ENCODE measurements at regions not wholly inside any gene's neighbourhood (a gene's known extent, or its start where the extent isn't known, plus 50 kb on each side); places are given as distances from the start of the nearest gene placed in this dataset.

GRCh38 chr16:52265446-52265861, 281.5 kb downstream of the TOX3 start:
- peaks cover 50% of the 10 kb centered on the region for H3K27me3 Mint-ChIP-seq
- H3K4me3 Mint-ChIP-seq, result no peak overlapping the region
- H3K9me3 Mint-ChIP-seq, result no peaks in the 10 kb centered on the region
- no peaks in the 10 kb centered on the region for H3K36me3 Mint-ChIP-seq
- no peak for DNase-seq (ENCODE audit: extremely low spot score, unreplicated experiment)
- no peak for TF ChIP-seq CTCF (conservative IDR thresholded peaks at IDR 0.05)
- H3K4me1 Mint-ChIP-seq (ENCODE audit: unreplicated experiment), result peaks cover 24% of the 10 kb centered on the region
- no peak overlapping the region for H3K27ac Mint-ChIP-seq

- no peak overlapping the region for H3K27ac Mint-ChIP-seq
- H3K36me3 Mint-ChIP-seq, result no peaks in the 10 kb centered on the region
- no peak for TF ChIP-seq CTCF (conservative IDR thresholded peaks at IDR 0.05)
- H3K9me3 Mint-ChIP-seq, result no peaks in the 10 kb centered on the region
- peaks cover 9% of the 10 kb centered on the region for H3K4me1 Mint-ChIP-seq (ENCODE audit: unreplicated experiment)
- DNase-seq (ENCODE audit: extremely low spot score, unreplicated experiment), result no peak
- H3K4me3 Mint-ChIP-seq, result no peak overlapping the region
- H3K27me3 Mint-ChIP-seq, result peaks cover 67% of the 10 kb centered on the region
Observed at GRCh38 chr16:52257534-52257933, 289.4 kb downstream of the TOX3 start.

- Mint-ChIP-seq H3K9me3 (no peaks in the 10 kb centered on the region), H3K27me3 (peaks cover 68% of the 10 kb centered on the region), H3K4me3 (peak overlapping the region; percentile 34), H3K27ac (peak overlapping the region; percentile 63), H3K36me3 (no peaks in the 10 kb centered on the region), H3K4me1 (ENCODE audit: unreplicated experiment) (peaks cover 9% of the 10 kb centered on the region)
- no peak for DNase-seq (ENCODE audit: extremely low spot score, unreplicated experiment)
- no peak for TF ChIP-seq CTCF (conservative IDR thresholded peaks at IDR 0.05)
Observed at GRCh38 chr16:52256310-52257078, 290.4 kb downstream of the TOX3 start.

- H3K4me1 Mint-ChIP-seq (ENCODE audit: unreplicated experiment), result peaks cover 5% of the 10 kb centered on the region
- H3K4me3 Mint-ChIP-seq, result no peak overlapping the region
- no peak overlapping the region for H3K27ac Mint-ChIP-seq
- DNase-seq (ENCODE audit: extremely low spot score, unreplicated experiment), result no peak
- H3K27me3 Mint-ChIP-seq, result peaks cover 67% of the 10 kb centered on the region
- no peaks in the 10 kb centered on the region for H3K36me3 Mint-ChIP-seq
- no peak for TF ChIP-seq CTCF (conservative IDR thresholded peaks at IDR 0.05)
- H3K9me3 Mint-ChIP-seq, result no peaks in the 10 kb centered on the region
Observed at GRCh38 chr16:52254746-52255145, 292.2 kb downstream of the TOX3 start.

GRCh38 chr16:52252680-52253079, 294.3 kb downstream of the TOX3 start:
- H3K27me3 Mint-ChIP-seq, result peaks cover 62% of the 10 kb centered on the region
- peaks cover 9% of the 10 kb centered on the region for H3K9me3 Mint-ChIP-seq
- no peak overlapping the region for H3K4me3 Mint-ChIP-seq
- H3K4me1 Mint-ChIP-seq (ENCODE audit: unreplicated experiment), result peaks cover 5% of the 10 kb centered on the region
- no peaks in the 10 kb centered on the region for H3K36me3 Mint-ChIP-seq
- no peak overlapping the region for H3K27ac Mint-ChIP-seq
- no peak for TF ChIP-seq CTCF (conservative IDR thresholded peaks at IDR 0.05)
- no peak for DNase-seq (ENCODE audit: extremely low spot score, unreplicated experiment)
